Epithelial cell of proximal tubule (primary cell): ENCODE measurements at regions not wholly inside any gene's neighbourhood (a gene's known extent, or its start where the extent isn't known, plus 50 kb on each side); places are given as distances from the start of the nearest gene placed in this dataset.
"Not testable (repeated sequence)": the region's sequence is repeated elsewhere in the genome, so short reads cannot be mapped to it uniquely, and the experiment has no call there.

Experiments
- DNase-seq: peaks from one replicate; pipeline ENCODE4 v3.0.0-alpha.2; 2011; ENCODE audit warnings: low read depth
- H3K4me3 ChIP-seq: 2 replicates; pipeline ENCODE4 v1.5.1; 2011; ENCODE audit warnings: low read depth, mild to moderate bottlenecking, low read length
- CTCF ChIP-seq: conservative IDR thresholded peaks from 2 replicates; pipeline ENCODE4 v1.5.1; 2012; ENCODE audit warnings: low read depth, mild to moderate bottlenecking, low read length

- H3K4me3 ChIP-seq, result peak overlapping the region; percentile 37
- no peak for TF ChIP-seq CTCF
- no peak for DNase-seq
Observed at GRCh38 chr2:155546721-155547555, 785.6 kb downstream of the NR4A2 start.

GRCh38 chr2:155539028-155539427 lies 793.5 kb downstream of the NR4A2 start:
- DNase-seq, H3K4me3 ChIP-seq: not testable (repeated sequence)

GRCh38 chr2:155528034-155528433 lies 804.5 kb downstream of the NR4A2 start:
- TF ChIP-seq CTCF, result no peak
- DNase-seq, result no peak
- no peak overlapping the region for H3K4me3 ChIP-seq

GRCh38 chr2:155525199-155525598 lies 807.3 kb downstream of the NR4A2 start:
- no peak for TF ChIP-seq CTCF
- no peak for DNase-seq
- no peak overlapping the region for H3K4me3 ChIP-seq

- no peak overlapping the region for H3K4me3 ChIP-seq
- no peak for DNase-seq
- no peak for TF ChIP-seq CTCF
Observed at GRCh38 chr2:155519529-155520130, 812.9 kb downstream of the NR4A2 start.

GRCh38 chr2:155518094-155518493 lies 814.4 kb downstream of the NR4A2 start:
- DNase-seq, result no peak
- no peak for TF ChIP-seq CTCF
- no peak overlapping the region for H3K4me3 ChIP-seq

- DNase-seq, result no peak
- no peak overlapping the region for H3K4me3 ChIP-seq
- no peak for TF ChIP-seq CTCF
Observed at GRCh38 chr2:155517362-155517761, 815.2 kb downstream of the NR4A2 start.
